Neural cell (in vitro differentiated cells): ENCODE measurements at regions not wholly inside any gene's neighbourhood (a gene's known extent, or its start where the extent isn't known, plus 50 kb on each side); places are given as distances from the start of the nearest gene placed in this dataset.

Source experiments
- H2AFZ ChIP-seq: fragments of 200-600, 300-800 bp; sonication (generic), shearing (Covaris generic); 2 replicates; pipeline ENCODE4 v1.6.0; 2014; ENCODE audit warnings: low read depth, mild to moderate bottlenecking, antibody characterized with exemption, low read length, moderate library complexity
- H3F3A ChIP-seq: fragments of 200-600 bp; shearing (Covaris generic); 2 replicates; pipeline ENCODE4 v1.6.1; 2016; ENCODE audit warnings: mild to moderate bottlenecking, moderate library complexity, mixed read lengths, antibody characterized with exemption, low read length; ENCODE audit not compliant: insufficient read depth, poor library complexity, severe bottlenecking
- H3K27ac ChIP-seq: fragments of 200-600, 300-800 bp; sonication (generic), shearing (Covaris generic); 2 replicates; pipeline ENCODE4 v1.5.1; 2014; ENCODE audit warnings: mild to moderate bottlenecking, low read length, moderate library complexity
- H3K27me3 ChIP-seq: fragments of 300-800, 200-600 bp; sonication (generic), shearing (Covaris generic); 2 replicates; pipeline ENCODE4 v1.6.0; 2014; ENCODE audit warnings: mild to moderate bottlenecking, low read depth, low read length, moderate library complexity; ENCODE audit not compliant: insufficient read depth
- H3K36me3 ChIP-seq: fragments of 300-800, 200-600 bp; sonication (generic), shearing (Covaris generic); 2 replicates; pipeline ENCODE4 v1.5.1; 2014; ENCODE audit warnings: mild to moderate bottlenecking, antibody characterized with exemption, low read length, moderate library complexity; ENCODE audit not compliant: insufficient read depth
- H3K4me2 ChIP-seq: fragments of 300-800, 200-600 bp; sonication (generic), shearing (Covaris generic); 2 replicates; pipeline ENCODE4 v1.6.0; 2014; ENCODE audit warnings: mild to moderate bottlenecking, low read length
- H3K4me3 ChIP-seq: fragments of 300-800, 200-600 bp; sonication (generic), shearing (Covaris generic); 2 replicates; pipeline ENCODE4 v1.5.1; 2014; ENCODE audit warnings: mild to moderate bottlenecking, low read length, moderate library complexity
- H3K79me2 ChIP-seq: fragments of 200-600 bp; shearing (Covaris generic); replicated peaks from 2 replicates; pipeline ENCODE4 v1.6.0; 2014; ENCODE audit warnings: mild to moderate bottlenecking, low read length, moderate library complexity; ENCODE audit not compliant: insufficient read depth
- H3K9ac ChIP-seq: fragments of 300-800, 200-600 bp; sonication (generic), shearing (Covaris generic); 2 replicates; pipeline ENCODE4 v1.6.1; 2016; ENCODE audit warnings: mild to moderate bottlenecking, low read length, mixed read lengths
- H3K9me2 ChIP-seq: fragments of 200-600 bp; shearing (Covaris generic); 2 replicates; pipeline ENCODE4 v1.6.1; 2016; ENCODE audit warnings: mild to moderate bottlenecking, low read length, mixed read lengths; ENCODE audit not compliant: insufficient read depth
- H3K9me3 ChIP-seq: fragments of 200-600, 300-800 bp; sonication (generic), shearing (Covaris generic); 2 replicates; pipeline ENCODE4 v1.6.1; 2016; ENCODE audit warnings: mild to moderate bottlenecking, mixed run types, low read length, moderate library complexity, mixed read lengths
- H4K20me1 ChIP-seq: fragments of 200-600 bp; shearing (Covaris generic); 2 replicates; pipeline ENCODE4 v1.6.1; 2016; ENCODE audit warnings: mild to moderate bottlenecking, mixed run types; ENCODE audit not compliant: insufficient read depth
- EP300 ChIP-seq: fragments of 450-650 bp; conservative IDR thresholded peaks from 2 replicates; pipeline ENCODE4 v1.6.1; 2014; ENCODE audit warnings: antibody characterized with exemption, mild to moderate bottlenecking, moderate library complexity; ENCODE audit not compliant: poor library complexity, severe bottlenecking
- EZH2 ChIP-seq: fragments of 200-600, 300-800 bp; shearing (Covaris generic), sonication (generic); IDR thresholded peaks from 2 replicates; pipeline ENCODE4 v1.6.1; 2014; ENCODE audit warnings: antibody characterized with exemption, low read length, borderline replicate concordance, mild to moderate bottlenecking; ENCODE audit not compliant: insufficient read depth, poor library complexity, severe bottlenecking
- MXI1 ChIP-seq: fragments of 450-650 bp; conservative IDR thresholded peaks from 2 replicates; pipeline ENCODE4 v1.6.1; 2014; ENCODE audit warnings: antibody characterized with exemption, mild to moderate bottlenecking; ENCODE audit not compliant: poor library complexity, severe bottlenecking
- POLR2AphosphoS5 ChIP-seq: IDR thresholded peaks from 2 replicates; pipeline ENCODE4 v1.6.1; 2012
- RAD21 ChIP-seq: fragments of 450-650 bp; conservative IDR thresholded peaks from 2 replicates; pipeline ENCODE4 v1.6.1; 2014; ENCODE audit warnings: antibody characterized with exemption, mild to moderate bottlenecking, moderate library complexity
- SMC3 ChIP-seq: fragments of 450-650 bp; conservative IDR thresholded peaks from 2 replicates; pipeline ENCODE4 v1.6.1; 2014; ENCODE audit warnings: antibody characterized with exemption, mild to moderate bottlenecking, moderate library complexity; ENCODE audit not compliant: poor library complexity
- TAF1 ChIP-seq: IDR thresholded peaks from 2 replicates; pipeline ENCODE4 v1.6.1; 2012; ENCODE audit warnings: low read depth
- TF ChIP-seq, protein P1 (sequence below): IDR thresholded peaks from 2 replicates; pipeline ENCODE4 v1.6.1; 2012; ENCODE audit warnings: borderline replicate concordance
- TF ChIP-seq, protein P2 (sequence below): fragments of 450-650 bp; IDR thresholded peaks from 2 replicates; pipeline ENCODE4 v1.5.1; 2014; ENCODE audit warnings: antibody characterized with exemption, mild to moderate bottlenecking, moderate library complexity; ENCODE audit not compliant: poor library complexity, severe bottlenecking

DNA sequence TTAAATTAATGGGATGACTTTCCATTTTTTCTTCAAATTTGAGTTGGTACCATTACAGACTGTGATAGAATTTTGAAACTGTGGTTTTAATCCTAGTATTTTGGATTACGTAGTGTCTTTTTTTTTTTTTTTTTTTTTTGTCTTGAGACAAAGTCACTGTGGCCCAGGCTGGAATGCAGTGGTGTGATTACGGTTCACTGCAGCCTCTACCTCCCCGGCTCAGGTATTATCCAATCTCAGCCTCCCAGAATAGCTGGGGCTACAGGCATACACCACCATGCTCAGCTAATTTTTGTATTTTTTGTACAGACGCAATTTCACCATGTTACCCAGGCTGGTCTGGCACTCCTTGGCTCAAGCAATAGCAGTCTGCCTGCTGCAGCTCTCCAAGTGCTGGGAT, 87.1 kb downstream of the SOX4 start:
- Histone ChIP-seq H3K4me2 (no peak overlapping the region), H3K9ac (no peak overlapping the region), H3K9me2 (no peaks in the 10 kb centered on the region), H3K36me3 (no peaks in the 10 kb centered on the region), H3F3A (no peaks in the 10 kb centered on the region), H3K27me3 (no peaks in the 10 kb centered on the region), H3K27ac (no peak overlapping the region), H3K4me3 (no peak overlapping the region), H4K20me1 (no peaks in the 10 kb centered on the region), H2AFZ (no peak overlapping the region), H3K9me3 (no peaks in the 10 kb centered on the region), H3K79me2 (peaks cover 76% of the 10 kb centered on the region)
- no peak for TF ChIP-seq POLR2AphosphoS5
- TF ChIP-seq, protein P1, sequence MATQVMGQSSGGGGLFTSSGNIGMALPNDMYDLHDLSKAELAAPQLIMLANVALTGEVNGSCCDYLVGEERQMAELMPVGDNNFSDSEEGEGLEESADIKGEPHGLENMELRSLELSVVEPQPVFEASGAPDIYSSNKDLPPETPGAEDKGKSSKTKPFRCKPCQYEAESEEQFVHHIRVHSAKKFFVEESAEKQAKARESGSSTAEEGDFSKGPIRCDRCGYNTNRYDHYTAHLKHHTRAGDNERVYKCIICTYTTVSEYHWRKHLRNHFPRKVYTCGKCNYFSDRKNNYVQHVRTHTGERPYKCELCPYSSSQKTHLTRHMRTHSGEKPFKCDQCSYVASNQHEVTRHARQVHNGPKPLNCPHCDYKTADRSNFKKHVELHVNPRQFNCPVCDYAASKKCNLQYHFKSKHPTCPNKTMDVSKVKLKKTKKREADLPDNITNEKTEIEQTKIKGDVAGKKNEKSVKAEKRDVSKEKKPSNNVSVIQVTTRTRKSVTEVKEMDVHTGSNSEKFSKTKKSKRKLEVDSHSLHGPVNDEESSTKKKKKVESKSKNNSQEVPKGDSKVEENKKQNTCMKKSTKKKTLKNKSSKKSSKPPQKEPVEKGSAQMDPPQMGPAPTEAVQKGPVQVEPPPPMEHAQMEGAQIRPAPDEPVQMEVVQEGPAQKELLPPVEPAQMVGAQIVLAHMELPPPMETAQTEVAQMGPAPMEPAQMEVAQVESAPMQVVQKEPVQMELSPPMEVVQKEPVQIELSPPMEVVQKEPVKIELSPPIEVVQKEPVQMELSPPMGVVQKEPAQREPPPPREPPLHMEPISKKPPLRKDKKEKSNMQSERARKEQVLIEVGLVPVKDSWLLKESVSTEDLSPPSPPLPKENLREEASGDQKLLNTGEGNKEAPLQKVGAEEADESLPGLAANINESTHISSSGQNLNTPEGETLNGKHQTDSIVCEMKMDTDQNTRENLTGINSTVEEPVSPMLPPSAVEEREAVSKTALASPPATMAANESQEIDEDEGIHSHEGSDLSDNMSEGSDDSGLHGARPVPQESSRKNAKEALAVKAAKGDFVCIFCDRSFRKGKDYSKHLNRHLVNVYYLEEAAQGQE: no peak
- no peak for TF ChIP-seq TAF1
- TF ChIP-seq RAD21: no peak
- no peak for TF ChIP-seq EP300
- TF ChIP-seq SMC3: no peak
- no peak for TF ChIP-seq MXI1
- TF ChIP-seq EZH2: no peak
- TF ChIP-seq, protein P2, sequence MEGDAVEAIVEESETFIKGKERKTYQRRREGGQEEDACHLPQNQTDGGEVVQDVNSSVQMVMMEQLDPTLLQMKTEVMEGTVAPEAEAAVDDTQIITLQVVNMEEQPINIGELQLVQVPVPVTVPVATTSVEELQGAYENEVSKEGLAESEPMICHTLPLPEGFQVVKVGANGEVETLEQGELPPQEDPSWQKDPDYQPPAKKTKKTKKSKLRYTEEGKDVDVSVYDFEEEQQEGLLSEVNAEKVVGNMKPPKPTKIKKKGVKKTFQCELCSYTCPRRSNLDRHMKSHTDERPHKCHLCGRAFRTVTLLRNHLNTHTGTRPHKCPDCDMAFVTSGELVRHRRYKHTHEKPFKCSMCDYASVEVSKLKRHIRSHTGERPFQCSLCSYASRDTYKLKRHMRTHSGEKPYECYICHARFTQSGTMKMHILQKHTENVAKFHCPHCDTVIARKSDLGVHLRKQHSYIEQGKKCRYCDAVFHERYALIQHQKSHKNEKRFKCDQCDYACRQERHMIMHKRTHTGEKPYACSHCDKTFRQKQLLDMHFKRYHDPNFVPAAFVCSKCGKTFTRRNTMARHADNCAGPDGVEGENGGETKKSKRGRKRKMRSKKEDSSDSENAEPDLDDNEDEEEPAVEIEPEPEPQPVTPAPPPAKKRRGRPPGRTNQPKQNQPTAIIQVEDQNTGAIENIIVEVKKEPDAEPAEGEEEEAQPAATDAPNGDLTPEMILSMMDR: no peak

DNA sequence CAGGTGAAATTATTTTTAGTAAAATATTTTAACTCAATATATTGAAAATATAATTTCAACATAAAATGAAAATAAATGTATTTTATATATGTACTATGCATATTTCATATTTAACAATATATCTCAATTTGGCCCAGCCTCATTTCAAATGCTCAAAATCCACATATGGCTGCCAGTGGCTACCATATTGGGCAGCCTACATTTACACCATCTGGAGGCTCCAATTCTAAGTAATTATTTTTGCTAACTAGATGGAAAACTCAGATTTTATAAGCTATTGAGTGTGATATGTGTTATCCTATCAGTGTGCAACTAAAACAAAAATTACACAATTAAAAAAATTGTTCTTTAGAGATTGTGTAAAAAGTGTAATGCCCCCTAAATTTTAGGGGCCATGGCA, 96.9 kb downstream of the SOX4 start:
- Histone ChIP-seq H2AFZ (no peak overlapping the region), H3K36me3 (no peaks in the 10 kb centered on the region), H3K9me3 (no peaks in the 10 kb centered on the region), H3K9me2 (no peaks in the 10 kb centered on the region), H3K79me2 (peaks cover 85% of the 10 kb centered on the region), H3K27me3 (no peaks in the 10 kb centered on the region), H3K27ac (no peak overlapping the region), H3F3A (no peaks in the 10 kb centered on the region), H3K9ac (no peak overlapping the region), H4K20me1 (no peaks in the 10 kb centered on the region), H3K4me3 (no peak overlapping the region), H3K4me2 (no peak overlapping the region)
- TF ChIP-seq RAD21 (no peak), TAF1 (no peak), POLR2AphosphoS5 (no peak), MXI1 (no peak), EZH2 (no peak), EP300 (no peak), SMC3 (no peak)
- TF ChIP-seq, protein P1: no peak
- TF ChIP-seq, protein P2: no peak
